Stomach (tissue), 8 donors: ENCODE measurements at regions not wholly inside any gene's neighbourhood (a gene's known extent, or its start where the extent isn't known, plus 50 kb on each side); places are given as distances from the start of the nearest gene placed in this dataset.

ENCODE experiments used
- DNase-seq, 2 donors: peaks; one replicate each; pipeline versions ENCODE4 v3.0.0 to v3.0.0-alpha.2; 2013 to 2019
- H3K27ac ChIP-seq, 5 donors: fragments of 200-600 bp in 4 of 5; sonication (generic) in 4 of 5; one replicate each; pipeline ENCODE4 v1.5.1; 2013 to 2019; ENCODE audit warnings: mild to moderate bottlenecking in 1 of 5, moderate library complexity in 1 of 5
- H3K27me3 ChIP-seq, 3 donors: fragments of 200-600 bp; sonication (generic); one replicate each; pipeline ENCODE4 v1.5.1; 2017 to 2019; ENCODE audit warnings: mixed run types in 1 of 3
- H3K36me3 ChIP-seq, 4 donors: fragments of 200-600 bp; sonication (generic); 1 replicate in 3 of 4; 2 replicates in 1 of 4; pipeline ENCODE4 v1.5.1; 2016 to 2019
- H3K4me1 ChIP-seq, 4 donors: fragments of 200-600 bp; sonication (generic); one replicate each; pipeline ENCODE4 v1.5.1; 2016 to 2019
- H3K4me3 ChIP-seq, 4 donors: fragments of 200-600 bp; sonication (generic) in 3 of 4; one replicate each; pipeline ENCODE4 v1.5.1; 2016 to 2019; ENCODE audit warnings: mild to moderate bottlenecking in 1 of 4
- H3K9me3 ChIP-seq, 4 donors: fragments of 200-600 bp; sonication (generic); one replicate each; pipeline ENCODE4 v1.5.1; 2016 to 2019
- CTCF ChIP-seq, 7 experiments: fragments of 450-650 bp in 4 of 7; fragments of 200-600 bp in 3 of 7; sonication (generic) in 3 of 7; IDR thresholded peaks; one replicate each; pipeline ENCODE4 v1.5.1; 2016 to 2019; ENCODE audit warnings: antibody characterized with exemption in 7 of 7, control low read depth in 2 of 7, mild to moderate bottlenecking in 1 of 7
- EP300 ChIP-seq: sonication (generic); formaldehyde crosslinking; IDR thresholded peaks from one replicate; pipeline ENCODE4 v1.6.1; 2017; ENCODE audit warnings: antibody characterized with exemption
- POLR2A ChIP-seq, 4 donors: fragments of 450-650 bp; IDR thresholded peaks; one replicate each; pipeline ENCODE4 v1.6.1; 2016; ENCODE audit warnings: antibody characterized with exemption in 4 of 4, control low read depth in 2 of 4, mild to moderate bottlenecking in 1 of 4, moderate library complexity in 1 of 4
- POLR2AphosphoS5 ChIP-seq, 3 donors: sonication (generic); formaldehyde crosslinking; IDR thresholded peaks; one replicate each; pipeline ENCODE4 v1.6.1; 2016; ENCODE audit warnings: antibody characterized with exemption in 3 of 3
- WGBS, 5 donors: extraction: QIAGEN DNeasy Blood & Tissue Kit in 3 of 5; methylation state at CpG; one replicate each; pipeline versions ENCODE4 v1.1.5 to v1.1.7; 2013 to 2018; 5-methylcytosine and 5-hydroxymethylcytosine counted together
- intact Hi-C: fragments of 100-400 bp; cut with DNase I; formaldehyde crosslinking; loops from one replicate; pipeline ENCODE4 v1.15.1; 2023; ENCODE audit warnings: low total_unique reads
- donor health status: healthy with polysubstance abuse.
- donor health status: Bipolar disorder and iron deficiency.
- donor health status: healthy.

- DNase-seq: no peak
- WGBS, 5 donors: 60 to 77% (median 69%) methylated on average over 5 of the region's 5 CpGs
- H3K4me1 ChIP-seq: no peaks in the 10 kb centered on the region
- H3K9me3 ChIP-seq: peaks cover 0 to 5% (median 0%) of the 10 kb centered on the region in 4 donors
- intact Hi-C loops: no loop called here
- no peak overlapping the region for H3K27ac ChIP-seq
- no peaks in the 10 kb centered on the region for H3K36me3 ChIP-seq
- TF ChIP-seq EP300 (no peak), POLR2AphosphoS5 (IDR thresholded peaks at IDR 0.05) (no peak), POLR2A (IDR thresholded peaks at IDR 0.05) (no peak), CTCF (IDR thresholded peaks at IDR 0.05) (no peak)
- no peaks in the 10 kb centered on the region for H3K27me3 ChIP-seq
- H3K4me3 ChIP-seq: no peak overlapping the region
Measured at GRCh38 chr5:166767858-166768257, 1523.6 kb upstream of the WWC1 start.

GRCh38 chr5:166768536-166768935 lies 1522.9 kb upstream of the WWC1 start:
- no peak overlapping the region for H3K27ac ChIP-seq
- H3K36me3 ChIP-seq: no peaks in the 10 kb centered on the region
- DNase-seq: no peak
- no peaks in the 10 kb centered on the region for H3K4me1 ChIP-seq
- 44 to 51% (median 46%) methylated on average over 2 of the region's 2 CpGs for WGBS, 5 donors
- intact Hi-C loops: no loop called here
- no peak overlapping the region for H3K4me3 ChIP-seq
- no peaks in the 10 kb centered on the region for H3K27me3 ChIP-seq
- H3K9me3 ChIP-seq: peaks cover 0 to 5% (median 0%) of the 10 kb centered on the region in 4 donors
- TF ChIP-seq CTCF (IDR thresholded peaks at IDR 0.05) (no peak), POLR2AphosphoS5 (IDR thresholded peaks at IDR 0.05) (no peak), EP300 (no peak), POLR2A (IDR thresholded peaks at IDR 0.05) (no peak)

- TF ChIP-seq POLR2AphosphoS5 (IDR thresholded peaks at IDR 0.05): no peak
- TF ChIP-seq POLR2A (IDR thresholded peaks at IDR 0.05): no peak
- no peak for TF ChIP-seq EP300
- TF ChIP-seq CTCF (IDR thresholded peaks at IDR 0.05): no peak
- peaks cover 0 to 13% (median 2%) of the 10 kb centered on the region in 4 donors for H3K9me3 ChIP-seq
- no peaks in the 10 kb centered on the region for H3K27me3 ChIP-seq
- no peak overlapping the region for H3K27ac ChIP-seq
- no peak for DNase-seq
- 0 to 89% (median 48%) methylated on average over 1 of the region's 1 CpG for WGBS, 5 donors
- intact Hi-C loops: no loop called here
- H3K4me1 ChIP-seq: no peaks in the 10 kb centered on the region
- no peak overlapping the region for H3K4me3 ChIP-seq
- no peaks in the 10 kb centered on the region for H3K36me3 ChIP-seq
Measured at GRCh38 chr5:166772770-166773169, 1518.7 kb upstream of the WWC1 start.

DNA sequence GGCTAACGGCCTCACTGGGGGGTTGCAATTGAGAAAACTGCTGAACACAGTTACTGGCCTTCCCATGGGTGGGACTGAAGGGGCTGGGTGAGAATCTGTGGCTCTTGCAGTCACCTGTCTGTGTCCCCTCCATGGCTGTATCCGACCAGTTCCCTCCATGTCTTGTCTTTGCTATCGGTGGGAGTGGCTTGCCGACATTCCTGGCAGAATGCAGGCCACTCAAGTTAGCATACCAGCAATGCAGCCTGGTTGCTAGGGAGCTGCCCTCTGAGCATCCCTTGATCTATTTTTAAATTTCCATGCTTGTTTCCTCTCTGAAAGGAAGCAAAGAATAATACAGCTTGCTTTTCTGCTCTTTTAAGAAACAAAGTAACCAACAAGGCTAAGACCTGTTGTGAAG lies 1509.7 kb upstream of the WWC1 start:
- intact Hi-C loops: no loop called here
- Histone ChIP-seq H3K36me3 (no peaks in the 10 kb centered on the region), H3K27ac (no peak overlapping the region), H3K4me1 (no peaks in the 10 kb centered on the region), H3K4me3 (no peak overlapping the region), H3K27me3 (no peaks in the 10 kb centered on the region), H3K9me3 (peaks cover 0 to 11% (median 7%) of the 10 kb centered on the region in 4 donors)
- DNase-seq: peak in 1 of 2 donors; percentile 15
- WGBS, 5 donors: 15 to 33% (median 21%) methylated on average over 4 of the region's 4 CpGs
- TF ChIP-seq EP300: no peak
- no peak for TF ChIP-seq POLR2A (IDR thresholded peaks at IDR 0.05)
- TF ChIP-seq POLR2AphosphoS5 (IDR thresholded peaks at IDR 0.05): no peak
- TF ChIP-seq CTCF (IDR thresholded peaks at IDR 0.05): no peak
